GM12878 (cell line): ENCODE measurements at regions not wholly inside any gene's neighbourhood (a gene's known extent, or its start where the extent isn't known, plus 50 kb on each side); places are given as distances from the start of the nearest gene placed in this dataset.

Source experiments
- GABPA ChIP-seq: IDR thresholded peaks from 2 replicates; pipeline ENCODE4 v1.6.1; 2014; ENCODE audit warnings: antibody characterized with exemption, low read depth, mild to moderate bottlenecking, inconsistent platforms
- KDM1A ChIP-seq: fragments of 200-600 bp; sonication (generic); IDR thresholded peaks from 2 replicates; pipeline ENCODE4 v1.6.1; 2016; ENCODE audit warnings: borderline replicate concordance
- POLR2AphosphoS5 ChIP-seq: IDR thresholded peaks from 2 replicates; pipeline ENCODE4 v1.6.1; 2011; ENCODE audit warnings: mild to moderate bottlenecking, low read length, inconsistent platforms
- RAD21 ChIP-seq: IDR thresholded peaks from 2 replicates; pipeline ENCODE4 v1.6.1; 2011; ENCODE audit warnings: mild to moderate bottlenecking, low read depth, low read length, moderate library complexity; ENCODE audit not compliant: insufficient read depth
- SIN3A ChIP-seq: IDR thresholded peaks from 2 replicates; pipeline ENCODE4 v1.6.1; 2012; ENCODE audit warnings: low read depth, low read length, improper control_type of control experiment
- USF2 ChIP-seq: IDR thresholded peaks from 2 replicates; pipeline ENCODE4 v1.6.1; 2011; ENCODE audit warnings: low read depth, low read length, improper control_type of control experiment, borderline replicate concordance
- TF ChIP-seq, protein P1 (sequence below), 3 experiments: IDR thresholded peaks in 2 of 3; conservative IDR thresholded peaks in 1 of 3; 2 replicates each; pipeline ENCODE4 v1.5.1; 2011; ENCODE audit warnings: low read depth in 3 of 3, low read length in 3 of 3, mild to moderate bottlenecking in 3 of 3, control low read depth in 2 of 3, moderate library complexity in 2 of 3, inconsistent platforms in 1 of 3, mixed read lengths in 1 of 3; ENCODE audit not compliant: control insufficient read depth in 2 of 3, insufficient read depth in 1 of 3; ENCODE audit errors: extremely low read depth in 1 of 3

DNA sequence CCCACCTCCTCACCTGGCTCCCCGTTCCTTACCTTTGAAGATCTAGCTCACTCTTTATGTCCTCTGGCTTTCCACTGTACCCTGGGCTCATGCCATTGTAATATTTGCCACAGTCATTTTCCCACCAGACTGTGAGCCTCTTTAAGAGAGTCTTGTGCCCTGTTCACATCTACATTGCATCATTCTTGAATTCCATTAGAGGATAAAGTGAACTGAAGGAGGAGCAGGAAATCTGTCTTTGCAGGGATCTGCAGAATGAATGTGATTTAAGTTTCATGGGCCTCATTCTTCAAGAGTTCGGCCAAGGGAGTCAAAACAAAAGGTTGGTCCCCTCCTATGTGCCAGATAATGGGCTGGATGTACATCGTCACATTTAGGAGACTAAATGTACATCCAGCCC is 272.6 kb upstream of the CITED2 start:
- no peak for TF ChIP-seq KDM1A
- no peak for TF ChIP-seq USF2
- TF ChIP-seq SIN3A: no peak
- TF ChIP-seq RAD21: no peak
- no peak for TF ChIP-seq POLR2AphosphoS5
- TF ChIP-seq, protein P1, sequence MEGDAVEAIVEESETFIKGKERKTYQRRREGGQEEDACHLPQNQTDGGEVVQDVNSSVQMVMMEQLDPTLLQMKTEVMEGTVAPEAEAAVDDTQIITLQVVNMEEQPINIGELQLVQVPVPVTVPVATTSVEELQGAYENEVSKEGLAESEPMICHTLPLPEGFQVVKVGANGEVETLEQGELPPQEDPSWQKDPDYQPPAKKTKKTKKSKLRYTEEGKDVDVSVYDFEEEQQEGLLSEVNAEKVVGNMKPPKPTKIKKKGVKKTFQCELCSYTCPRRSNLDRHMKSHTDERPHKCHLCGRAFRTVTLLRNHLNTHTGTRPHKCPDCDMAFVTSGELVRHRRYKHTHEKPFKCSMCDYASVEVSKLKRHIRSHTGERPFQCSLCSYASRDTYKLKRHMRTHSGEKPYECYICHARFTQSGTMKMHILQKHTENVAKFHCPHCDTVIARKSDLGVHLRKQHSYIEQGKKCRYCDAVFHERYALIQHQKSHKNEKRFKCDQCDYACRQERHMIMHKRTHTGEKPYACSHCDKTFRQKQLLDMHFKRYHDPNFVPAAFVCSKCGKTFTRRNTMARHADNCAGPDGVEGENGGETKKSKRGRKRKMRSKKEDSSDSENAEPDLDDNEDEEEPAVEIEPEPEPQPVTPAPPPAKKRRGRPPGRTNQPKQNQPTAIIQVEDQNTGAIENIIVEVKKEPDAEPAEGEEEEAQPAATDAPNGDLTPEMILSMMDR (IDR thresholded peaks at IDR 0.05 in 2 of 3, conservative IDR thresholded peaks at IDR 0.05 in 1 of 3; ENCODE audit: control insufficient read depth in 2 of 3, extremely low read depth in 1 of 3, insufficient read depth in 1 of 3, low read depth in 3 of 3, low read length in 3 of 3): no peak
- TF ChIP-seq GABPA: no peak
